ENCODE measurements at regions not wholly inside any gene's neighbourhood (a gene's known extent, or its start where the extent isn't known, plus 50 kb on each side); places are given as distances from the start of the nearest gene placed in this dataset.
A peak's percentile ranks its signal among the peaks of the same experiment; 100 is the strongest.

- H3K27ac ChIP-seq (ENCODE audit: low read length, poor library complexity, severe bottlenecking): no peak overlapping the region
- H4K8ac ChIP-seq (ENCODE audit: low read length): no peak overlapping the region
- H3K4ac ChIP-seq (ENCODE audit: low read depth in 1 of 2, low read length in 2 of 2): no peak overlapping the region
- peak overlapping the region in 1 of 2 experiments; percentile 5 for H3K14ac ChIP-seq (ENCODE audit: low read length in 2 of 2)
- H3K23ac ChIP-seq (ENCODE audit: low read length in 2 of 2): no peak overlapping the region
- H2BK120ac ChIP-seq (ENCODE audit: low read depth, low read length): no peak overlapping the region
- no peaks in the 10 kb centered on the region for H3K79me1 ChIP-seq (replicated peaks; ENCODE audit: low read length, poor library complexity, severe bottlenecking)
- H2AK5ac ChIP-seq (ENCODE audit: low read length, severe bottlenecking): no peak overlapping the region
- no peak overlapping the region for H3K4me2 ChIP-seq (ENCODE audit: low read length, poor library complexity, severe bottlenecking)
- H3K18ac ChIP-seq (ENCODE audit: low read depth in 1 of 2, low read length in 2 of 2): no peak overlapping the region
- H2AFZ ChIP-seq (ENCODE audit: low read depth, low read length): no peak overlapping the region
- H3K27me3 ChIP-seq (ENCODE audit: control insufficient read depth in 1 of 2, insufficient read depth in 1 of 2, low read length in 2 of 2): no peaks in the 10 kb centered on the region
- no peaks in the 10 kb centered on the region for H3K36me3 ChIP-seq (ENCODE audit: control insufficient read depth in 1 of 2, insufficient read depth in 2 of 2, low read depth in 1 of 2, low read length in 2 of 2)
- no peak overlapping the region for H3K4me3 ChIP-seq (ENCODE audit: insufficient read depth in 1 of 2, low read depth in 1 of 2, low read length in 2 of 2)
- H4K91ac ChIP-seq (ENCODE audit: low read length): no peak overlapping the region
- H3K9me3 ChIP-seq (ENCODE audit: control insufficient read depth, low read length): peaks cover 25% of the 10 kb centered on the region
- H3K4me1 ChIP-seq (ENCODE audit: control insufficient read depth, insufficient read depth, low read depth, low read length): peaks cover 3% of the 10 kb centered on the region
- no peak overlapping the region for H2BK15ac ChIP-seq (ENCODE audit: low read depth, poor library complexity, severe bottlenecking)
- no peak for DNase-seq
- WGBS: 47% methylated on average over 4 of the region's 4 CpGs
- H3K9ac ChIP-seq (ENCODE audit: low read length): no peak overlapping the region
- no peak overlapping the region for H2BK12ac ChIP-seq (ENCODE audit: low read length in 2 of 2)
- no peak overlapping the region for H2BK5ac ChIP-seq (ENCODE audit: low read depth, low read length, poor library complexity, severe bottlenecking)
These were observed 486.4 kb upstream of the KIF2B start for GRCh38 chr17:53336281-53336680.

- no peak overlapping the region for H4K8ac ChIP-seq (ENCODE audit: low read length)
- H2AK5ac ChIP-seq (ENCODE audit: low read length, severe bottlenecking): no peak overlapping the region
- no peak overlapping the region for H2BK5ac ChIP-seq (ENCODE audit: low read depth, low read length, poor library complexity, severe bottlenecking)
- peaks cover 3% of the 10 kb centered on the region for H3K4me1 ChIP-seq (ENCODE audit: control insufficient read depth, insufficient read depth, low read depth, low read length)
- no peak overlapping the region for H2BK12ac ChIP-seq (ENCODE audit: low read length in 2 of 2)
- H3K14ac ChIP-seq (ENCODE audit: low read length in 2 of 2): no peak overlapping the region
- no peak overlapping the region for H3K4me2 ChIP-seq (ENCODE audit: low read length, poor library complexity, severe bottlenecking)
- no peak overlapping the region for H4K91ac ChIP-seq (ENCODE audit: low read length)
- H3K36me3 ChIP-seq (ENCODE audit: control insufficient read depth in 1 of 2, insufficient read depth in 2 of 2, low read depth in 1 of 2, low read length in 2 of 2): no peaks in the 10 kb centered on the region
- no peak overlapping the region for H3K4me3 ChIP-seq (ENCODE audit: insufficient read depth in 1 of 2, low read depth in 1 of 2, low read length in 2 of 2)
- H2BK120ac ChIP-seq (ENCODE audit: low read depth, low read length): no peak overlapping the region
- no peak overlapping the region for H3K4ac ChIP-seq (ENCODE audit: low read depth in 1 of 2, low read length in 2 of 2)
- no peak for DNase-seq
- no CpG with 5 or more reads among the region's 1 CpG for WGBS
- no peak overlapping the region for H3K27ac ChIP-seq (ENCODE audit: low read length, poor library complexity, severe bottlenecking)
- no peaks in the 10 kb centered on the region for H3K79me1 ChIP-seq (replicated peaks; ENCODE audit: low read length, poor library complexity, severe bottlenecking)
- no peak overlapping the region for H3K9ac ChIP-seq (ENCODE audit: low read length)
- no peak overlapping the region for H3K23ac ChIP-seq (ENCODE audit: low read length in 2 of 2)
- H3K27me3 ChIP-seq (ENCODE audit: control insufficient read depth in 1 of 2, insufficient read depth in 1 of 2, low read length in 2 of 2): no peaks in the 10 kb centered on the region
- H2BK15ac ChIP-seq (ENCODE audit: low read depth, poor library complexity, severe bottlenecking): no peak overlapping the region
- no peak overlapping the region for H2AFZ ChIP-seq (ENCODE audit: low read depth, low read length)
- H3K9me3 ChIP-seq (ENCODE audit: control insufficient read depth, low read length): peaks cover 25% of the 10 kb centered on the region
- H3K18ac ChIP-seq (ENCODE audit: low read depth in 1 of 2, low read length in 2 of 2): no peak overlapping the region
These were observed 487.3 kb upstream of the KIF2B start for GRCh38 chr17:53335443-53335842.

- H2AK5ac ChIP-seq (ENCODE audit: low read length, severe bottlenecking): no peak overlapping the region
- H3K14ac ChIP-seq (ENCODE audit: low read length in 2 of 2): no peak overlapping the region
- H3K79me1 ChIP-seq (replicated peaks; ENCODE audit: low read length, poor library complexity, severe bottlenecking): no peaks in the 10 kb centered on the region
- no peak overlapping the region for H4K91ac ChIP-seq (ENCODE audit: low read length)
- H2BK5ac ChIP-seq (ENCODE audit: low read depth, low read length, poor library complexity, severe bottlenecking): no peak overlapping the region
- H2BK15ac ChIP-seq (ENCODE audit: low read depth, poor library complexity, severe bottlenecking): no peak overlapping the region
- no peak for DNase-seq
- no peak overlapping the region for H2BK120ac ChIP-seq (ENCODE audit: low read depth, low read length)
- H3K23ac ChIP-seq (ENCODE audit: low read length in 2 of 2): no peak overlapping the region
- no peaks in the 10 kb centered on the region for H3K36me3 ChIP-seq (ENCODE audit: control insufficient read depth in 1 of 2, insufficient read depth in 2 of 2, low read depth in 1 of 2, low read length in 2 of 2)
- H3K4me3 ChIP-seq (ENCODE audit: insufficient read depth in 1 of 2, low read depth in 1 of 2, low read length in 2 of 2): no peak overlapping the region
- 83% methylated on average over 1 of the region's 2 CpGs for WGBS
- no peak overlapping the region for H2BK12ac ChIP-seq (ENCODE audit: low read length in 2 of 2)
- no peak overlapping the region for H3K4me2 ChIP-seq (ENCODE audit: low read length, poor library complexity, severe bottlenecking)
- H3K18ac ChIP-seq (ENCODE audit: low read depth in 1 of 2, low read length in 2 of 2): no peak overlapping the region
- H3K4ac ChIP-seq (ENCODE audit: low read depth in 1 of 2, low read length in 2 of 2): no peak overlapping the region
- no peak overlapping the region for H2AFZ ChIP-seq (ENCODE audit: low read depth, low read length)
- no peak overlapping the region for H4K8ac ChIP-seq (ENCODE audit: low read length)
- no peaks in the 10 kb centered on the region for H3K4me1 ChIP-seq (ENCODE audit: control insufficient read depth, insufficient read depth, low read depth, low read length)
- no peaks in the 10 kb centered on the region for H3K27me3 ChIP-seq (ENCODE audit: control insufficient read depth in 1 of 2, insufficient read depth in 1 of 2, low read length in 2 of 2)
- no peak overlapping the region for H3K9ac ChIP-seq (ENCODE audit: low read length)
- H3K9me3 ChIP-seq (ENCODE audit: control insufficient read depth, low read length): peaks cover 11% of the 10 kb centered on the region
- H3K27ac ChIP-seq (ENCODE audit: low read length, poor library complexity, severe bottlenecking): no peak overlapping the region
These were observed 492.0 kb upstream of the KIF2B start for GRCh38 chr17:53330756-53331155.

GRCh38 chr17:53321651-53322050 lies 501.1 kb upstream of the KIF2B start:
- Histone ChIP-seq H3K4me2 (ENCODE audit: low read length, poor library complexity, severe bottlenecking) (no peak overlapping the region), H2BK5ac (ENCODE audit: low read depth, low read length, poor library complexity, severe bottlenecking) (no peak overlapping the region), H3K27me3 (ENCODE audit: control insufficient read depth in 1 of 2, insufficient read depth in 1 of 2, low read length in 2 of 2) (no peaks in the 10 kb centered on the region), H3K4me3 (ENCODE audit: insufficient read depth in 1 of 2, low read depth in 1 of 2, low read length in 2 of 2) (no peak overlapping the region), H3K18ac (ENCODE audit: low read depth in 1 of 2, low read length in 2 of 2) (no peak overlapping the region), H3K4me1 (ENCODE audit: control insufficient read depth, insufficient read depth, low read depth, low read length) (no peaks in the 10 kb centered on the region), H3K4ac (ENCODE audit: low read depth in 1 of 2, low read length in 2 of 2) (no peak overlapping the region), H4K8ac (ENCODE audit: low read length) (no peak overlapping the region), H3K79me1 (replicated peaks; ENCODE audit: low read length, poor library complexity, severe bottlenecking) (no peaks in the 10 kb centered on the region), H2BK120ac (ENCODE audit: low read depth, low read length) (no peak overlapping the region), H3K27ac (ENCODE audit: low read length, poor library complexity, severe bottlenecking) (no peak overlapping the region), H2AFZ (ENCODE audit: low read depth, low read length) (no peak overlapping the region), H2BK12ac (ENCODE audit: low read length in 2 of 2) (no peak overlapping the region), H2AK5ac (ENCODE audit: low read length, severe bottlenecking) (no peak overlapping the region), H2BK15ac (ENCODE audit: low read depth, poor library complexity, severe bottlenecking) (no peak overlapping the region), H3K36me3 (ENCODE audit: control insufficient read depth in 1 of 2, insufficient read depth in 2 of 2, low read depth in 1 of 2, low read length in 2 of 2) (no peaks in the 10 kb centered on the region), H4K91ac (ENCODE audit: low read length) (no peak overlapping the region), H3K9ac (ENCODE audit: low read length) (no peak overlapping the region), H3K9me3 (ENCODE audit: control insufficient read depth, low read length) (peaks cover 17% of the 10 kb centered on the region), H3K14ac (ENCODE audit: low read length in 2 of 2) (no peak overlapping the region), H3K23ac (ENCODE audit: low read length in 2 of 2) (no peak overlapping the region)
- no peak for DNase-seq
- WGBS: 71% methylated on average over 1 of the region's 2 CpGs

Measured in mesenchymal stem cell (in vitro differentiated cells and primary cell).